Tongue (tissue), 1 donor: ENCODE measurements at regions not wholly inside any gene's neighbourhood (a gene's known extent, or its start where the extent isn't known, plus 50 kb on each side); places are given as distances from the start of the nearest gene placed in this dataset.
"Not testable (repeated sequence)": the region's sequence is repeated elsewhere in the genome, so short reads cannot be mapped to it uniquely, and the experiment has no call there.

Experiments
- DNase-seq: peaks from one replicate; pipeline ENCODE4 v3.0.0-alpha.2; 2015

DNA sequence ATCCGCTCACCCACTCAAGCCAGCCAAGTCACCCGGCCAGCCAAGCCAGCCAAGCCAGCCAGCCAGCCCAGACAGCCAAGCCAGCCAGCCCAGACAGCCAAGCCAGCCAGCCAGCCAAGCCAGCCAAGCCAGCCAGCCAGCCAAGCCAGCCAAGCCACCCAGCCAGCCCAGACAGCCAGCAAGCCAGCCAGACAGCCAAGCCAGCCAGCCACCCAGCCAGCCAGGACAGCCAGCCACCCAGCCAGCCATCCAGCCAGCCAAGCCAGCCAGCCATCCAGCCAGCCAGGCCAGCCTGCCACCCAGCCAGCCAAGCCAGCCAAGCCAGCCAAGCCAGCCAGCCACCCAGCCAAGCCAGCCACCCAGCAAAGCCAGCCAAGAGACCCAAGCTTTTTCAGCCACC lies 316.8 kb upstream of the PLGLB2 start:
- not testable (repeated sequence) for DNase-seq

DNA sequence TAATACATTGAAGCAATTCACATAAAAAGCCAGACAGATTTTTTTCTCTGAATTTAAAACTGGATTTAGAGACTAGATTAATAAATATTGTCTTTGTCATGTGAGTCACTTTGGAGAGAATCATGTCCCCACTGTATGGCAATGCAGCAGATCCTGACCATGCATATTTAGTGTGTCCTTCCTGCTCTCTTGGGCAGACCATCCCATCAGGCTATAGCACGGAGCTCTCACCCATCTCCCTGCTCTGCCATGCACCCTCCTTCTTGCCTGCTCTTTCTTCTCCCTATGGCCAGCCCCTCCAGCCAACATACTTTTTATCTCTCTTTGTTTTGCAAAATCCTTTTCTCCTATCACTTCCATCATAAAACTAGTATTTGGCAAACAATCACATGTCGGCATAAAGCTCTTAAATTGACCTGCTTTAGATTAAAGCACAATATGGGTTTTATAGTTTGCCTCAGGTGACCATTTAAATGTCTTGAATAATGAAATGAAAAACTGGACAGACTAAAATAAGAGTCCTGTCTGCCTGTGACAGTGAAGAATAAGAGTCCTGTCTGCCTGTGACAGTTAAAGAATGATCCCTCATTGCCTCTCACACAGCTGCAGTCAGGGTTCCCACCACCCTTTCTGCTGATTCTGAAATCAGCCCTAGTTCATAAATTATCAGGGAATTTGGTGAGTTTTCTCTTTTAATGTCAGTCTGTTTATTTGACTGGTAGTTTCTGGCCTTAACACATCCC lies 315.0 kb upstream of the PLGLB2 start:
- not testable (repeated sequence) for DNase-seq

DNA sequence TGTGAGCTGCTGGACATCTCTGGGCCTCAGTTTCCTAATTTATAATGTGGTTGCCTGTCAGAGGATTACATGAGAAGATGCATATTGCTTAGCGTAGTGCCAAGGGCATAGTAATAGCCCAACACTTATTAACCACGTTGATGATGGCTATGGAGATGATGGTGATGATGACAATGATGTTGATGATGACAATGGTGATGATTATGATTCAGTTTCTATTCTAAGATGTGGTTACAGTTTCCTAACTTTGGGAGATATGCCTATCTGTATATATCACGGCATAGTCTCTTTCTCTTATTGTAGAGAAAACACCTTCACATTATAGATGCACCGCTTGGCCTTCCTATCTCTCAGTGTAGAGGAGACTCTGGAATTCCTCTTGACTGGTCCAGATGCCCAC lies 311.9 kb upstream of the PLGLB2 start:
- DNase-seq: not testable (repeated sequence)

DNA sequence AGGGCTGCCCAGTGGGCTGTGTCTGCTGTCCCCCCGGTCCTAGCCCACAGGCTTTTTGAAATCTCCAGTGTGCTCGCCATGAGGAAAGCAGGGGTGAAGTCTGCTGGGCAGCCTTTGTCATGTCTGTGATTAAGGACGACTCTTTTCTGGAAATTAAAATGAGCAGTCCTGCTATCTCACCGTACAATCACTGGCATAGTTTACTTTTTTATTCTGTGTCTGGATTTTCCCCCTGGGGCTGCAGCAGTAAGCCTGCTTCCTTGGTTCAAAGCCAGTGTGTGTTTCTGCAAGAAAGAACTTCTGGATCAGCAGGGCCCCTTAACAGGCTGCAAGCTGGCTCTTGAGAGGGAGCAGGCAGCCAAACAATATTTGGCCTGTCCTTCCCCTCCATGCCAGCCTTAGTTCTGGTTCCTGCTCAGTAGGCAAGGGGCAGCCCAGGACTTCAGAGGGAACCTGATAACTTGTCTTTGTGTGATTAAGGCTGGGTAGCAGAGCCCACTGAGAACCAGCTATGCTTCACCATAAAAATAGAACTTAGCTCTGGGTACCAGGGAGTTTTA lies 310.1 kb upstream of the PLGLB2 start:
- DNase-seq: not testable (repeated sequence)

DNA sequence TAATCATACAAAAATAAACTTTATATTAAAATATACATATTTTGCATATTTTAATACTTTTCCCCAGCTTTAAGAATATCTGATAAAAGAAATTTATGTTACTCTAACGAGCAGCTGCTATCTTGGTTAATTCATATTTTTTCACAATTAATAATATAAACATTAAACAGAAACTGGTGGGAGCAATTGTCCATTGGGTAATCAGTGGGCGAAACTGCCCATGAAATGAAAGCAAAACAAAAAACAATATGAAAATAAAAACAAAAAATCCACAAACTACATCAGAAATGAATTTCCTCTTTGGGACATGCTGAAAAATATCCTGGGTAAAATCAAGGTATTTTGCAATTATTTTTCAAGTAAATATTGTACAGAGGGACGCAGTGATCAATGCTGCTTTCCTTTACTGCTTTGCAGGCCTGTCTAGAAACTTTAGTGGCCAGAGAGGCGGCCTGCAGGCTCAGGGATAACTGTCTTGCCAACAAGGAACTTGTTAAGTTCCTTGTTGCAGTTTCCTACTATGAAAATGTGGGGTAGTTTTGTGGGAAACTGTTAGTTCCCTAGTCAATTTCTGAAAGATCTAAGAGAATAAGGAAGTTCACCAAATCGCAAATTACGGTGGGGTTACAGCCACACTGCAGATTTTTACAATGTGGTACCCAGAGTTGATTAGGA lies 309.0 kb upstream of the PLGLB2 start:
- not testable (repeated sequence) for DNase-seq

DNA sequence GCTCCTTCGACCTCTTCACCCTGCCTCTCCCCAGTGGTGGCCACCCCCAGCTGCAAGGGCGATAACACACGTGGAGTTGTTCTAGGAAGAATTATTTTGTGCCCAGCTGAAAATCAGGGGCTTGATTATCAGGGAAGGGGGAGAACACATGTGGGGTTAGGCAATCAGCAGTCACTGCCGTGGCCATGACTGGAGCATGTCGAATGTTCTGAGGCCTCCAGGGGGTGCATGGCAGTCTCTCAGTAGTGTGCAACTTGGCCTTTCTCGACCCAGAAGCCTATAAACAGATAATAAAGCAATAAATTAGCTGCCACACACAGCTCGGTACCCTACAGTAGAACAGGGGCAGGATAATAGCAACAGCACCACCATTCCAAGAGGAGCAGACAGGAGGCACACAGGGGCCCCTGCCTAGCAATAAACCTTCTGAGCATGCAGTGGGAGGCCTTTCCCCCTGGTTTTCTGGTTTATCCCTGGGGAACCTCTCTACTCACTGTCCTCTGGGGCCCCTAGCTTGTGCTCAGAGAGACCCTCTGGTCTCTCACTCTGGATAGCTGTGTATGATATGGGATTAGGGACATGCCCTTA lies 308.2 kb upstream of the PLGLB2 start:
- not testable (repeated sequence) for DNase-seq

DNA sequence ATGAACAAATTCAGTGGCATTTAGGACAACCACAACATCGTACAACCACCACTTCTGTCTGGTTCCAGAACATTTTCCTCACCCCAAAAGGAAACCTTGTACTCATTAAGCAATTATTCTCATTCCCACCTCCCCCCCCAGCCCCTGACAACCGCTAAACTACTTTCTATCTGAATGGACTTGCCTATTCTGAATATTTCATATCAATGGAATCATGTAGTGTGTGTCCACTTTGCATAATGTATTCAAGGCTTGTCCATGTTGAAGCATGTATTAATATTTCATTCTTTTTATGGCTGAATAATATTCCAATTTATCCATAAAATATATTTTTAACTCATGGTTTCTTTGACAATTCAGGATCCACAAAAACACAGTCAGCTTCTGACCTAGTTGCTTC lies 307.2 kb upstream of the PLGLB2 start:
- DNase-seq: not testable (repeated sequence)

DNA sequence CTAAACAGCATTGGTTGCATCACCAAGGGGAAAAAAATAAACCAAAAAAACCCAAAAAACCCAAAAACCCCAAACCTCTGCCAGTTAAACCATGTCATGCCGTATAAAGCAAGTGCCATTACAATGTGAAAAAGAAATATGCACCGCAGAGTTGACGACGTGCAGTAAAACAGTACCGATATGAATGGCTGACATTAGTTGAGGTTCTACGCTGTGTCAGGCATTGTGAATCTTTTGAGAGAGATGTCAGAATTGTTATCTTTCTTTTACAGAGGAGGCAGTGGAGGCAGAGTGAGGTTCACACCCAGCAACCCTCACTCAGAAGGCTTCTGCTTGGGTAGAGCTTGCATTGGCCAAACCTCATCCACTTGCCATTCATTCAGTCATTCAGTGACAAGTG lies 306.5 kb upstream of the PLGLB2 start:
- DNase-seq: not testable (repeated sequence)

DNA sequence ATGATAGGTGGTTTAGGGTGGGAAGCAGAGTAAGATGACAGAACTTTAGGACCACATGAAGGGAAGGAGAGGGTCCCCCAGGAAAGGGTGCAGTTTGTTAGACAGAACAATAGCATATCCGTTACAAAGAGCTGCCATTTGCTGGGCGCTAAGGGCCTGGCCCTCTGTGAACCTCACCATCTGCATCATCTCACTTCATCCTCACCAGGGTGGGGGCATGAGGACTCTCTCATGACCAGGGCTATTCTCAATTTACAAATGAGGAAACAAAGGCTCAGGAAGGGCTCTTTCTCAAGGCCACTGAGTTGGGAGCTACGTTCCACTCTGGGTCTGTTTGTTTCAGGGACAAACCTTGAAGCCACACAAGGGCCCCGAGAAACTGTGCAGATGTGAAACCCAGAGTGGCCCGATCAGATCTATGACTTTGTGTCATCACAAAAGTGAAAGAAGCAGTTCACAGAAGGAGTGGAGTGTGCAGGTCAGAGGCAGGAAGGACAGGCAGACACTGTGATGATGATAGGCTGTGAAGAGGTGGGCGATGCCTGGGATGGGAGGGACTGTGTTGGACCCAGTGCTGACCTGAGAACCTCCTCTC lies 304.8 kb upstream of the PLGLB2 start:
- not testable (repeated sequence) for DNase-seq

DNA sequence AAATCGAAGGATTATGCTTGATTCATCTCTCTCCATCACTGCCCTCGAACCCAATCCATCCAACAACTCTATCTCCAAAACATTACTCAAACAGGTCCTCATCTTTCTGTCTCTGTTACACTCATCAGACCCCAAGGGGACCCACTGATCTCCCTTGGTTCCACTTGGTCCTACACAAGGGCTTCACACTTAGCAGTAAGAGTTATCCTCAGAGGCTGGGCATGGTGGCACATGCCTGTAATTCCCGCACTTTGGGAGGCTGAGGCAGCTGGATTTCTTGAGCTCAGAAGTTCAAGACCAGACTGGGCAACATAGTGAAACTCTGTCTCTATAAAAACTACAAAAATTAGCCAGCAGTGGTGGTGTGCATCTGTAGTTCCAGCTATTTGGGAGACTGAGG lies 302.9 kb upstream of the PLGLB2 start:
- DNase-seq: not testable (repeated sequence)

DNA sequence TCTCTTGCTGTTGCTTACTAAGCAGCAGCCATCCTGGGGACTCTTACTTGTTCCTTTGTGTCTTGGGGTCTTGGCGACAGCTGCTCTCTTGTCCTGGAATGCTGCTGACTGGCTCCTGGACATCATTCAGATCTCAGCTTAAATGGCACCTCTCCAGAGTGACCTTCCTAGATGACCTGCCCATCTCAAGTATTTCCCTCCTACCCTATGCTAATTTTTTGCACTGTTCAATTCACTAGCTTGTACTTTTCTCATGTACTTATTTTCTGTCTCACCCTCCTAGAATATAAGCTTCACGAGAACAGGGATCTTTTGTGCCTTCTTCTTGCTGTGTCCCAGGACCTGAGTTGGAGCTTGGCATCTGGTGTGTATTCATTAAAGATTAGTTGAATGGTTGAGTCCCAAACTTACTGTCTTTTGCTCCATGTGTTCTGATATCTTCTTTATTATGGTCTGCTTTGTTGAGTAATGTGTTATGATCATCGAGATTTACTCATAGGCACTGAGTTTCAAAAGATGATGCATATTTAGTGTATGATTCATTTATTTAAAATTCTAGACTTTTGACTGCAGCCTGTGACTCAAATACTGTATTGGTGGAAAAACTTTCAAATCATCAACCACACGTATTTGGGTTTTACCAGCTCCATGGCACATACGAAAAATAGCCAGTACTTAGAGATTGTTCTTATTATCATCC lies 302.1 kb upstream of the PLGLB2 start:
- DNase-seq: not testable (repeated sequence)

DNA sequence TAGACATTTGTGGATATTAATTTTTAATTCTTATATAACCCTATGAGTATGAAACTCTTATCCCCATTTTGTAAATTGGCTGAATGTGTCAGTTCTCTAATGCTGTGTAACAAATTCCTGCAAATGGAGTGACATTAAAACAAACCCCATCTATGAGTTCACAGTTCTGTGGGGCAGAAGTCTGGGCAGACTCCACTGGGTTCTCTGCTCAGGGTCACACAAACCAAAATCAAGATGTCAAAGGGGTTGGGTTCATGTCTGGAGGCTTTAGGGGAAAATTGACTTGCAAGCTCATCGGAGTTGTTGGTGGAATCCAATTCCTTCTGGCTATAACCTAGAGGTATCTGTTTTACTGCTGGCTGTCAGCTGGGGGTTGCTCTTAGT lies 301.6 kb upstream of the PLGLB2 start:
- not testable (repeated sequence) for DNase-seq

DNA sequence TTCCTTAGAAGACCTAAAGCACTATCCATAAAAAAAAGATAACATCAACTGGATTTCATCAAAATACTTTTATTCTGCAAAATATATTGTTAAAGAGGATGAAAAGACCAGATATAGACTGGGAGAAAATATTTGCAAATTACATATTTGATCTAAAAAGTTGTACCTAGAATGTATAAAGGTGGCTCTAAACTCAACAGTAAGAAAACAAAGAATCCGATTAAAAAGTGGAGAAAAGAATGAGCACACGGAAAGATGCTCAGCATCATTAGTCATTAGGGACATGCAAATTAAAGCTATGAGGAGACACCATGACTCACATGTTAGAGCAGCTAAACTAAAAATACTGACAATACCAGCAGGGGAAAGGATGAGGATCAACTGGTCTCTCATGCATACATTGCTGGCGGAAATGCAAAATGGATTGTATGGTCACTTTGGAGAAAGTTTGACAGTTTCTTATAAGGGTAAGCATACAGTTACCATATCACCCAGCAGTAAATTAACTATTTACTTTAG lies 298.4 kb upstream of the PLGLB2 start:
- not testable (repeated sequence) for DNase-seq

DNA sequence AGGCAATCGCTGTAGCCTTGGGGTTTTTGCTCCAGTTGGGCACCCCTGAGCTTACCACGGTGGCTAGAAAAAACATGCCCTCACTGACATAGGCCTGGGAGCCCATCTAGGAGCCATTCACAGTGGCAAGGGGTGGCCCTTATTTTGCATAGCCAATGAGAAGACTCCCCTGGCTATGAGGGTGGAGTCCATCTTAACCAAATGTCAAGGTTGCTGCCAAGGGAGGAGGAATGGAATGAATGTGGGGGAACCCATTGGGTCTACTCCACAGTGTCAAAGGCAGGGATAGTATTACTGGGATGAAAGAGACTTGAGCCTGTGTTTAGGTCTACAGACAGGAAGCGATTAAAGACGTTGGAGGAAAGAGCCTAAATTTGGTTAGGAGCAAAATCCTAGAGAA lies 295.7 kb upstream of the PLGLB2 start:
- DNase-seq: not testable (repeated sequence)

DNA sequence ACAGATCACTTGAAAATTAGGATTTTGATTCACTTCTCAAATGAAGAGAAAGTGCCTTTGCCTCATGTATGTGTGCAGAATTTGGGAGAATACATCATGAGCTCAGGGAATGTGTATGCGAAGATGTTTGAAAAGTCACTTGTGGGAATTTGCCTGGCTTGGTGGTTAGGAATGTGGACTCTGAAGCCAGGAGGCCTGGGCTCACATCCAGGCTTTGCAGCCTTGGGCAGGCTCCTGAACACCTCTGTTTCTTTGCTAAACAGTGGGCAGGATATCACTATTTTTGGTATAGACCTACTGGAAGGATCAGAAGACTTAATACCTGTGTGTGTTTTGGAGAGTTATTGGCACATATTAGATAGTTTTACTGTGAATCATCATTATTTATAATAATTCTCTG lies 295.0 kb upstream of the PLGLB2 start:
- peak; percentile 11 for DNase-seq

DNA sequence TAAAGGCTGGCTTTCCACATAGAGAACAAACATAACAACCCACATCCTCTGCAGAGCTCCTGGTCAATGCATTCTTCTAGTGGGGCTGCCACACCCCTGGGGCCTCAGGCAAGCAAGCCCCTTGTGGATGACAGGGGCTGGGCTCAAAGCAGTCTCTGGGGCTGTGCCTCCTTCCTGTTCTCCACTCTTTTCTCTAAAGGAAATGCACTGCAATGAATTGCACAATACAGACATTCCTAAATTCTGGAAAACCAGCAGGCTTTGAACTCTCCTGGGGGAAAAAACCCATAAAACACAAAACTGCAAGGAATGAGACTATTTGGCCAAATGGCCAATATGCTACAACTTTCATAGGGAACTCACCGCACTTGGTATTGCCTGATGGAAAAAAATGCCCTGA lies 293.9 kb upstream of the PLGLB2 start:
- not testable (repeated sequence) for DNase-seq

DNA sequence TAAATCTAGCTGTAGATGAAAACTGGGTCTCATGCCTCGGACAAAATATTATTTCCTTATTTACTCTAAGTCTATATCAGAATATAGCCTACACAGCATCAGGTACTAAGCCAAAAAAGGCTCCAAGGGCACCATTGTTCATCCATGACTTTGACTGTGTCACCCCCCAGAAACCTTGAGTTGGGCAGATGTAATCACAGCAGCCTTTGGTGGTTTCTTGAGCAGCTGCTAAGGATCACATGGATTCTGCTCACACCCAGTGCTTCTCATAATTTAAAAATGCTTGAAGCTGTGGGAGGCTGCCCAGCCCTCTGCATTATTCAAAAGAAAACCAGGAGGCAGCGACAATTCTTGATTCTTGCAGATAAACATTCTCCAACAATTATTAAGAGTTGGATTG lies 293.5 kb upstream of the PLGLB2 start:
- not testable (repeated sequence) for DNase-seq

DNA sequence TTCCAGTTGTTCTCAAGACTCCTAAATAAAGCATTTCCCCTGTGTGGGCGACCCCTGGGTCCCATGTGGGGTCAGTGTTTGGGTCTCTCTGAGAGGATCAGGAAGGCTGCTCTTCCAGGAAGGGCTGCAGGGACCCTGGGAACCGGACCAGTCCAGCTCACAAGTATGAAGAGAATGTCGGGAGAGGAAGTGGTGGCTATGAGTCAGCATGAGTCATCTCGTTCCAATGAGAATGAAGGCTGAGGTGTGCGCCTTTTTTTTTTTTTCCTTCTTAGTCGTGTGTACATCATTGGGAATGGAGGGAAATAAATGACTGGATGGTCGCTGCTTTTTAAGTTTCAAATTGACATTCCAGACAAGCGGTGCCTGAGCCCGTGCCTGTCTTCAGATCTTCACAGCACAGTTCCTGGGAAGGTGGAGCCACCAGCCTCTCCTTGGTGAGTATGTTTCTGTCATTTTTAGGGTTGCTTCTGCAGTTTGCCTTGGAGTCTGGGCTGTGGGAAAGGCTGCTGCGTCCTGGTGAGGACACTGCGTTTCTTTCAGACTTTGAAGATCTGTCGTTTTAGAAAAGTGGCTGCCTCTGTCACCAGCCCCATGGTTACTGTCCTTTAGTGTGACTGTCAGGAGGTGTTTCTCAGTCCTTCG lies 292.6 kb upstream of the PLGLB2 start:
- not testable (repeated sequence) for DNase-seq

DNA sequence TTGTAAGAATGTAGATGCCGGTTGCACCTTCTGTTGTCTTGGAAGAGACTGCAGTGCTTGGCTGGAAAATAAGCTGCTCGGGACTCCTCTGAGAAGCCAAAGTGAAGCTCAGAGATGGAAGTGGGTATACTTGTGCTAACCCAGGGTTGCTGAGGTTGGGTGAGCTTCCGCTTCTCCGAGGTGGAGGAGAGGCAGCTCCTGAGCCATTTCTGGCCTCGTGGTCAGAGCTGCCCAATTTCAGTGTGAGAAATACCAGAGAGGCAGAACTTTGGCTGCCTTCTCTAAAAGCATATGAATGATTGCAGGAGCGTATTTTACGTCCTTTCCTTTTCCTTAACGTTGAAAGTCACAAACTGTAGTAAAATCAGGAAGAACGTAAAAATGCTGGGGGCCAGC lies 292.0 kb upstream of the PLGLB2 start:
- DNase-seq: not testable (repeated sequence)

DNA sequence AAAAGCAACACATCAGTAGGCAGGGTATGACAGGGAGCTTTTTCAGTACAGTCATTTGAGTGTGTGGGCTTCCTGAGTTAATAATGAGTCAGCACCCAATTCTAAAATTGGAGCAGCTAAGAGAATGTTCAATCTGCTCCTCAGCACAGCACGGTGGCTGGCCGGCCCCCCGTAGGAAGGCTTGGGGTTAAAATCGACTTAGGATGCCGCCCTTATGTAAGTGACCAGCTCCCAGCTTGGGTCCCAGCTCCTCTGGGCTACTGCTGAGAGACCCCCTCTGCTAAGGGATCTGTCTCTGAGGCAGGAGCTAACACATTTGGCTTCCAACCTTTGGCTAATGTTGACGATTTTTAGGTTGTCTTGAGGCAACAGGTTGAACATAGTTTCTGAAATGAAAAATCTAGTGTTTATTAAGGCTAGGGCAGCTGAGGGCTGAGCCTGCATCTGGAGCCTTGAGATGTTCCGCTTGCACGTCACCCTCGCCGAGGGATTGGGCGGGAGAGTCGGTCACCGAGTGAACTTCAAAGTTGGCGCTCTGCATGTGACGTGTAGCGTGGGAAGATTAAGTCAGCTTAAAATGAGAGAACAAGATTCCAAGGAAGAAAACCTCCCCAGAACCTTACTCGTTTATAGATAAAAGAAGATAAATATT lies 291.3 kb upstream of the PLGLB2 start:
- not testable (repeated sequence) for DNase-seq

DNA sequence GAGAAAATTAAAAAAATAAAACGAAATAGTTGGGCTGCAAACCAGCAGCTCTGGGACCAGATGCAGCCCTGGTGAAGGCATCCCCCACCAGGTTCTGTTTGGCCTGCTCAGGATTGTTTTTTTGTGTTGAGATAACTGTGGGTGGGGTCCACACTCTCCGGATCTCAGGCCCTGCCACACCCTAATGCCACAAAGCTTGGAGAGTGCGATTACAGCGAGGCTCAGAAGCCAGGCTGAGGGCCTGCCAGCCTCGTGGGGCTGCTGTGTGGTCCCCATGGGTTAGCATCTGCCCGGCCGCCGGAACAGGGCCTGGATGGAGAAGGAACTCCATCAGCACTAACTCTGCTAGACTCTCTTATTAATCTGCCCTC lies 290.8 kb upstream of the PLGLB2 start:
- DNase-seq: not testable (repeated sequence)
